Keratinocyte (primary cell): ENCODE measurements at regions not wholly inside any gene's neighbourhood (a gene's known extent, or its start where the extent isn't known, plus 50 kb on each side); places are given as distances from the start of the nearest gene placed in this dataset.
A peak's percentile ranks its signal among the peaks of the same experiment; 100 is the strongest.

Experiments used
- EZH2 ChIP-seq: IDR thresholded peaks from one replicate; pipeline ENCODE4 v1.6.1; 2012; ENCODE audit warnings: inconsistent platforms, mild to moderate bottlenecking, low read length, moderate library complexity
- TF ChIP-seq, protein P1 (sequence below), 3 experiments: IDR thresholded peaks in 1 of 3; conservative IDR thresholded peaks in 1 of 3; optimal IDR thresholded peaks in 1 of 3; 2 replicates in 2 of 3; 3 replicates in 1 of 3; pipeline versions ENCODE3 to v1.5.1; 2011; ENCODE audit warnings: low read length in 3 of 3, mild to moderate bottlenecking in 3 of 3, moderate library complexity in 2 of 3, control low read depth in 1 of 3, inconsistent platforms in 1 of 3; ENCODE audit not compliant: insufficient read depth in 2 of 3; ENCODE audit errors: extremely low read depth in 1 of 3

DNA sequence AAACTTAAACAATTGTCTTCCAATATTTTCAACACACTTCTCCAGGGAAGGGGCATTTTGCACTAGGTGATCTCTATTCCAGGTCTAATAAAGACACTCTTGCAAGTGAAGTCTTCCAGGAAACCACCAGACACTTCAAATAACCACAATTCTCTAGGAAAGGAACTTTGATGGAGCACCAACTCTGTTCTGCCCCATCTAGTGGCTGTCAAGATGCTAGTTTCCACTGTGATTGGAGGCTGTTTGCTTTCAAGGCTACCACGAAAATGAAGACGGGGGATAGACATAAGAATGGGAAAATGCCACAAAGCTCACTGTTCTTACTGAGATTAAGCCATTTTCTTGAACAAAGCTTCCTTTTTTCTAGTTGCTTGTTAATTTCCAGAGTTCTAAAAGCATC, 100.6 kb upstream of the F9 start:
- TF ChIP-seq, protein P1, sequence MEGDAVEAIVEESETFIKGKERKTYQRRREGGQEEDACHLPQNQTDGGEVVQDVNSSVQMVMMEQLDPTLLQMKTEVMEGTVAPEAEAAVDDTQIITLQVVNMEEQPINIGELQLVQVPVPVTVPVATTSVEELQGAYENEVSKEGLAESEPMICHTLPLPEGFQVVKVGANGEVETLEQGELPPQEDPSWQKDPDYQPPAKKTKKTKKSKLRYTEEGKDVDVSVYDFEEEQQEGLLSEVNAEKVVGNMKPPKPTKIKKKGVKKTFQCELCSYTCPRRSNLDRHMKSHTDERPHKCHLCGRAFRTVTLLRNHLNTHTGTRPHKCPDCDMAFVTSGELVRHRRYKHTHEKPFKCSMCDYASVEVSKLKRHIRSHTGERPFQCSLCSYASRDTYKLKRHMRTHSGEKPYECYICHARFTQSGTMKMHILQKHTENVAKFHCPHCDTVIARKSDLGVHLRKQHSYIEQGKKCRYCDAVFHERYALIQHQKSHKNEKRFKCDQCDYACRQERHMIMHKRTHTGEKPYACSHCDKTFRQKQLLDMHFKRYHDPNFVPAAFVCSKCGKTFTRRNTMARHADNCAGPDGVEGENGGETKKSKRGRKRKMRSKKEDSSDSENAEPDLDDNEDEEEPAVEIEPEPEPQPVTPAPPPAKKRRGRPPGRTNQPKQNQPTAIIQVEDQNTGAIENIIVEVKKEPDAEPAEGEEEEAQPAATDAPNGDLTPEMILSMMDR (optimal IDR thresholded peaks at IDR 0.05 in 1 of 3, IDR thresholded peaks at IDR 0.05 in 1 of 3, conservative IDR thresholded peaks at IDR 0.05 in 1 of 3; ENCODE audit: extremely low read depth in 1 of 3, insufficient read depth in 2 of 3, low read length in 3 of 3) = peak in 1 of 3 experiments; percentile 14
- TF ChIP-seq EZH2 = no peak
